Hepatocyte (in vitro differentiated cells): ENCODE measurements at regions not wholly inside any gene's neighbourhood (a gene's known extent, or its start where the extent isn't known, plus 50 kb on each side); places are given as distances from the start of the nearest gene placed in this dataset.

Source experiments
- EZH2phosphoT487 ChIP-seq: fragments of 200-600 bp; sonication (generic); IDR thresholded peaks from one replicate; pipeline ENCODE4 v1.6.1; 2018; ENCODE audit warnings: antibody characterized with exemption, mild to moderate bottlenecking, low read depth, moderate library complexity; ENCODE audit not compliant: unreplicated experiment, severe bottlenecking
- TF ChIP-seq, protein P1 (sequence below): fragments of 200-600 bp; sonication (generic); IDR thresholded peaks from 2 replicates; pipeline ENCODE4 v1.5.1; 2016; ENCODE audit warnings: antibody characterized with exemption, mild to moderate bottlenecking; ENCODE audit not compliant: poor library complexity

DNA sequence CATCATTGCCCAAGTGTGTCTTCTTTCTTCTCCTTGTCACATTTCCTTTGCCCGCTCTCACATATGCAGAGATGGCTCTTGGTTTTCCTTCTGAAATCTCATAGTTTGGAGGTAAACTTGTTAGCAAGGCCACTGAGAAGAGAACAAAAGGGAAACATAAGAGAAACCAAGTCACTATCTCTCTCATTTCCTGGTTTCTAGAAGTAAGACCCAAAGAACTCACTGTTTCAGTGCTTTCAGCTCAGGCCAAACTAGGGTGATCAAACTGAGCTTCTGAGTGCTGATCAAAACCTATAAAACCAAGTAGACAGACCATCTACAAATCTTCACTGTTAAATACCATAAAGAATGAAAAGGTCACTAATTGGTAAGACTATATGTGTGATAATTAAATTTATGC is 275.4 kb upstream of the BTG1 start:
- TF ChIP-seq, protein P1, sequence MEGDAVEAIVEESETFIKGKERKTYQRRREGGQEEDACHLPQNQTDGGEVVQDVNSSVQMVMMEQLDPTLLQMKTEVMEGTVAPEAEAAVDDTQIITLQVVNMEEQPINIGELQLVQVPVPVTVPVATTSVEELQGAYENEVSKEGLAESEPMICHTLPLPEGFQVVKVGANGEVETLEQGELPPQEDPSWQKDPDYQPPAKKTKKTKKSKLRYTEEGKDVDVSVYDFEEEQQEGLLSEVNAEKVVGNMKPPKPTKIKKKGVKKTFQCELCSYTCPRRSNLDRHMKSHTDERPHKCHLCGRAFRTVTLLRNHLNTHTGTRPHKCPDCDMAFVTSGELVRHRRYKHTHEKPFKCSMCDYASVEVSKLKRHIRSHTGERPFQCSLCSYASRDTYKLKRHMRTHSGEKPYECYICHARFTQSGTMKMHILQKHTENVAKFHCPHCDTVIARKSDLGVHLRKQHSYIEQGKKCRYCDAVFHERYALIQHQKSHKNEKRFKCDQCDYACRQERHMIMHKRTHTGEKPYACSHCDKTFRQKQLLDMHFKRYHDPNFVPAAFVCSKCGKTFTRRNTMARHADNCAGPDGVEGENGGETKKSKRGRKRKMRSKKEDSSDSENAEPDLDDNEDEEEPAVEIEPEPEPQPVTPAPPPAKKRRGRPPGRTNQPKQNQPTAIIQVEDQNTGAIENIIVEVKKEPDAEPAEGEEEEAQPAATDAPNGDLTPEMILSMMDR: no peak
- TF ChIP-seq EZH2phosphoT487: no peak
